GM12892 (cell line): ENCODE measurements at regions not wholly inside any gene's neighbourhood (a gene's known extent, or its start where the extent isn't known, plus 50 kb on each side); places are given as distances from the start of the nearest gene placed in this dataset.
A peak's percentile ranks its signal among the peaks of the same experiment; 100 is the strongest.

Experiments used
- DNase-seq: peaks from one replicate; pipeline ENCODE4 v3.0.0; 2011; ENCODE audit not compliant: insufficient read length
- FAIRE-seq: peaks from 2 replicates; lab custom pipeline; 2011; peaks lifted over from hg19 to GRCh38; lab: Jason Lieb, UNC
- POLR2A ChIP-seq: IDR thresholded peaks from 2 replicates; pipeline ENCODE4 v1.6.1; 2011; ENCODE audit warnings: low read depth, low read length, control low read depth
- POLR2AphosphoS5 ChIP-seq: IDR thresholded peaks from 2 replicates; pipeline ENCODE4 v1.6.1; 2011; ENCODE audit warnings: low read depth, low read length, control low read depth
- TAF1 ChIP-seq: IDR thresholded peaks from 2 replicates; pipeline ENCODE4 v1.6.1; 2011; ENCODE audit warnings: low read depth, mild to moderate bottlenecking, control low read depth, low read length, borderline replicate concordance

GRCh38 chr6:132868057-132868456 is 53.7 kb downstream of the RPS12 start:
- FAIRE-seq (no peak), DNase-seq (no peak)
- TF ChIP-seq POLR2AphosphoS5, result no peak
- no peak for TF ChIP-seq POLR2A
- no peak for TF ChIP-seq TAF1

- FAIRE-seq, result peak; percentile 90
Observed at GRCh38 chr6:132872923-132873322, 58.6 kb downstream of the RPS12 start.

GRCh38 chr6:132877003-132877402 is 62.6 kb downstream of the RPS12 start:
- TF ChIP-seq POLR2AphosphoS5 (no peak), POLR2A (no peak), TAF1 (no peak)
- DNase-seq (no peak), FAIRE-seq (no peak)

More at GRCh38 chr6:132872923-132873322, 58.6 kb downstream of the RPS12 start:
- TF ChIP-seq POLR2AphosphoS5 (no peak), TAF1 (no peak), POLR2A (no peak)
- no peak for DNase-seq

- FAIRE-seq (no peak), DNase-seq (no peak)
- no peak for TF ChIP-seq POLR2AphosphoS5
- no peak for TF ChIP-seq POLR2A
- TF ChIP-seq TAF1, result no peak
Observed at GRCh38 chr6:132887204-132887603, 72.8 kb downstream of the RPS12 start.

- FAIRE-seq, result no peak
- no peak for TF ChIP-seq POLR2AphosphoS5
- TF ChIP-seq POLR2A, result no peak
- no peak for TF ChIP-seq TAF1
Observed at GRCh38 chr6:132888701-132889100, 74.3 kb downstream of the RPS12 start.

GRCh38 chr6:132892929-132893771 is 78.8 kb downstream of the RPS12 start:
- DNase-seq (no peak), FAIRE-seq (no peak)
- TF ChIP-seq POLR2A (no peak), TAF1 (no peak), POLR2AphosphoS5 (no peak)

More at GRCh38 chr6:132888701-132889100, 74.3 kb downstream of the RPS12 start:
- no peak for DNase-seq

- DNase-seq (no peak), FAIRE-seq (peak; percentile 24)
- TF ChIP-seq TAF1 (no peak), POLR2AphosphoS5 (no peak), POLR2A (no peak)
Observed at GRCh38 chr6:132893772-132894490, 79.6 kb downstream of the RPS12 start.

GRCh38 chr6:132898376-132898775 is 84.0 kb downstream of the RPS12 start:
- DNase-seq (no peak), FAIRE-seq (no peak)
- TF ChIP-seq TAF1, result no peak
- TF ChIP-seq POLR2A, result no peak
- TF ChIP-seq POLR2AphosphoS5, result no peak

- TF ChIP-seq TAF1 (no peak), POLR2AphosphoS5 (no peak), POLR2A (no peak)
- FAIRE-seq (no peak), DNase-seq (no peak)
Observed at GRCh38 chr6:132900849-132901248, 86.5 kb downstream of the RPS12 start.

- FAIRE-seq (no peak), DNase-seq (no peak)
- TF ChIP-seq POLR2AphosphoS5 (no peak), POLR2A (no peak)
Observed at GRCh38 chr6:132902901-132903300, 88.5 kb downstream of the RPS12 start.

- TF ChIP-seq POLR2A, result no peak
- TF ChIP-seq TAF1, result no peak
- no peak for TF ChIP-seq POLR2AphosphoS5
- DNase-seq, result no peak
- no peak for FAIRE-seq
Observed at GRCh38 chr6:132907231-132907630, 92.9 kb downstream of the RPS12 start.

- DNase-seq, result no peak
- FAIRE-seq, result no peak
- TF ChIP-seq POLR2A (no peak), POLR2AphosphoS5 (no peak), TAF1 (no peak)
Observed at GRCh38 chr6:132907914-132908313, 93.5 kb downstream of the RPS12 start.
